NB4 (cell line): ENCODE measurements at regions not wholly inside any gene's neighbourhood (a gene's known extent, or its start where the extent isn't known, plus 50 kb on each side); places are given as distances from the start of the nearest gene placed in this dataset.

ENCODE experiments used
- CTCF ChIP-seq: IDR thresholded peaks from one replicate; pipeline ENCODE4 v1.5.1; 2012; ENCODE audit warnings: low read depth, low read length
- MYC ChIP-seq: IDR thresholded peaks from 2 replicates; pipeline ENCODE4 v1.6.1; 2011; ENCODE audit warnings: low read depth, low read length
- POLR2A ChIP-seq: IDR thresholded peaks from 2 replicates; pipeline ENCODE4 v1.6.1; 2011; ENCODE audit warnings: mild to moderate bottlenecking; ENCODE audit not compliant: insufficient read length; ENCODE audit errors: extremely low read depth

- TF ChIP-seq CTCF, result no peak
- TF ChIP-seq POLR2A, result no peak
- no peak for TF ChIP-seq MYC
Measured at GRCh38 chr13:60837806-60838205, 440.8 kb downstream of the TDRD3 start.
